ENCODE measurements at regions not wholly inside any gene's neighbourhood (a gene's known extent, or its start where the extent isn't known, plus 50 kb on each side); places are given as distances from the start of the nearest gene placed in this dataset.

- TF ChIP-seq POLR2A (IDR thresholded peaks at IDR 0.05; ENCODE audit: control extremely low read depth in 1 of 2, low read depth in 2 of 2, low read length in 2 of 2) = no peak
- TF ChIP-seq, protein P1, sequence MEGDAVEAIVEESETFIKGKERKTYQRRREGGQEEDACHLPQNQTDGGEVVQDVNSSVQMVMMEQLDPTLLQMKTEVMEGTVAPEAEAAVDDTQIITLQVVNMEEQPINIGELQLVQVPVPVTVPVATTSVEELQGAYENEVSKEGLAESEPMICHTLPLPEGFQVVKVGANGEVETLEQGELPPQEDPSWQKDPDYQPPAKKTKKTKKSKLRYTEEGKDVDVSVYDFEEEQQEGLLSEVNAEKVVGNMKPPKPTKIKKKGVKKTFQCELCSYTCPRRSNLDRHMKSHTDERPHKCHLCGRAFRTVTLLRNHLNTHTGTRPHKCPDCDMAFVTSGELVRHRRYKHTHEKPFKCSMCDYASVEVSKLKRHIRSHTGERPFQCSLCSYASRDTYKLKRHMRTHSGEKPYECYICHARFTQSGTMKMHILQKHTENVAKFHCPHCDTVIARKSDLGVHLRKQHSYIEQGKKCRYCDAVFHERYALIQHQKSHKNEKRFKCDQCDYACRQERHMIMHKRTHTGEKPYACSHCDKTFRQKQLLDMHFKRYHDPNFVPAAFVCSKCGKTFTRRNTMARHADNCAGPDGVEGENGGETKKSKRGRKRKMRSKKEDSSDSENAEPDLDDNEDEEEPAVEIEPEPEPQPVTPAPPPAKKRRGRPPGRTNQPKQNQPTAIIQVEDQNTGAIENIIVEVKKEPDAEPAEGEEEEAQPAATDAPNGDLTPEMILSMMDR (IDR thresholded peaks at IDR 0.05; ENCODE audit: control extremely low read depth in 1 of 3, insufficient read depth in 1 of 3, low read depth in 1 of 3, low read length in 3 of 3) = no peak
- no peak for TF ChIP-seq EP300 (IDR thresholded peaks at IDR 0.05; ENCODE audit: borderline replicate concordance in 1 of 2, low read depth in 2 of 2, low read length in 2 of 2)
- TF ChIP-seq SIX5 (IDR thresholded peaks at IDR 0.05; ENCODE audit: low read depth, low read length) = no peak
These were observed 574.8 kb downstream of the ZPLD1 start for GRCh38 chr3:103009609-103010008.
